ENCODE measurements at regions not wholly inside any gene's neighbourhood (a gene's known extent, or its start where the extent isn't known, plus 50 kb on each side); places are given as distances from the start of the nearest gene placed in this dataset.
"Not testable (repeated sequence)": the region's sequence is repeated elsewhere in the genome, so short reads cannot be mapped to it uniquely, and the experiment has no call there.

DNA sequence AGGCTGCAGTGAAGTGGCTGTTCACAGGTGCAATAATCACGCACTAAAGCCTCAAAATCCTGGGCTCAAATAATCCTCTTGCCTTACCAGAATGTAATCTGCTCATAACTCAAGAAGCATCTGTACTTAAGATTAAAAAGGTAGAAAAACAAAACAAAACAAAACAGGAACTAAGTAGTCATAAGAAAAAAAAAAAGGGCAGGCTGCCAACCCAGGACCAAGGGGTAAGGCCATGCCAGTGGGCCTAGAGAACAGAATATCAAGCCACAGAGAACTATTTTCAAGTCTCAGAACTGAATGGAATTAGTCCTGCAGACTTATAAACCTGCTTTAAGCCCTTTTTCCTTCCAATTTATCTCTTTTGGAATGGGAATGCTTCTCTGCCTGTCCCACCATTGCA, 64.8 kb upstream of the TBC1D3K start:
- Histone ChIP-seq H3K36me3 (ENCODE audit: insufficient read depth, low read length) (no peaks in the 10 kb centered on the region), H3K4me3 (ENCODE audit: insufficient read depth, low read depth, low read length) (no peak overlapping the region), H3K9me3 (ENCODE audit: insufficient read depth, low read depth, low read length) (no peaks in the 10 kb centered on the region), H4K20me1 (ENCODE audit: insufficient read depth, low read length) (no peaks in the 10 kb centered on the region), H2AFZ (ENCODE audit: low read depth, low read length) (no peak overlapping the region), H3K9ac (ENCODE audit: low read length) (no peak overlapping the region), H3K27ac (ENCODE audit: low read depth, low read length) (no peak overlapping the region), H3K79me2 (ENCODE audit: insufficient read depth, low read length) (no peaks in the 10 kb centered on the region), H3K4me2 (ENCODE audit: low read length) (no peak overlapping the region), H3K27me3 (ENCODE audit: insufficient read depth, low read length) (no peaks in the 10 kb centered on the region), H3K4me1 (ENCODE audit: insufficient read depth, low read length) (no peaks in the 10 kb centered on the region)
- TF ChIP-seq CTCF (IDR thresholded peaks at IDR 0.05; ENCODE audit: insufficient read depth, low read depth, low read length), result no peak
- no peak for TF ChIP-seq EZH2 (IDR thresholded peaks at IDR 0.05; ENCODE audit: insufficient read depth, low read length)
- no peaks in the 10 kb centered on the region for H3K27me3 Mint-ChIP-seq (ENCODE audit: low read depth, unreplicated experiment)
- DNase-seq (ENCODE audit: low read depth) (no peak), FAIRE-seq (no peak)
- H3K27ac Mint-ChIP-seq (ENCODE audit: unreplicated experiment), result no peak overlapping the region
- no peak overlapping the region for H3K4me3 Mint-ChIP-seq (ENCODE audit: unreplicated experiment)
- no peaks in the 10 kb centered on the region for H3K4me1 Mint-ChIP-seq (ENCODE audit: low read depth, unreplicated experiment)
- H3K9me3 Mint-ChIP-seq (ENCODE audit: unreplicated experiment), result peaks cover 10% of the 10 kb centered on the region
- no peaks in the 10 kb centered on the region for H3K36me3 Mint-ChIP-seq (ENCODE audit: low read depth, unreplicated experiment)

DNA sequence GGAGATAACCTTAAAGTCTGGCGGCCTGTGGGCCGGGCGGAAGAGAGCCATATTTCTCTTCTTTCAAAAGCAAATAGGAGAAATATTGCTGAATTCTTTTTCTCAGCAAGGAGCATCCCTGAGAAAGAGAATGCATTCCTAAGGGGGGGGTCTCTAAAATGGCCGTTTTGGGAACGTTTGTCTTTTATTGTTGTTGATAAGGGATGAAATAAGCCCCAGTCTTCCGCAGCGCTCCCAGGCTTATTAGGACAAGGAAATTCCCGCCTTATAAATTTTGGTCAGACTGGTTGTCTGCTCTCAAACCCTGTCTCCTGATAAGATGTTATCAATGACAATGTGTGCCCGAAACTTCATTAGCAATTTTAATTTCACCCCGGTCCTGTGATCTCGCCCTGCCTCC, 65.8 kb upstream of the TBC1D3K start:
- not testable (repeated sequence) for H3K9me3 Mint-ChIP-seq (ENCODE audit: unreplicated experiment); H3K4me3 ChIP-seq (ENCODE audit: insufficient read depth, low read depth, low read length); H3K4me1 Mint-ChIP-seq (ENCODE audit: low read depth, unreplicated experiment); H3K79me2 ChIP-seq (ENCODE audit: insufficient read depth, low read length); H3K36me3 ChIP-seq (ENCODE audit: insufficient read depth, low read length); H3K27me3 Mint-ChIP-seq (ENCODE audit: low read depth, unreplicated experiment); H3K4me3 Mint-ChIP-seq (ENCODE audit: unreplicated experiment); H3K4me2 ChIP-seq (ENCODE audit: low read length); FAIRE-seq; H4K20me1 ChIP-seq (ENCODE audit: insufficient read depth, low read length); H3K9ac ChIP-seq (ENCODE audit: low read length); H3K4me1 ChIP-seq (ENCODE audit: insufficient read depth, low read length); H3K36me3 Mint-ChIP-seq (ENCODE audit: low read depth, unreplicated experiment); H3K27ac Mint-ChIP-seq (ENCODE audit: unreplicated experiment); H3K27me3 ChIP-seq (ENCODE audit: insufficient read depth, low read length); H3K27ac ChIP-seq (ENCODE audit: low read depth, low read length); H2AFZ ChIP-seq (ENCODE audit: low read depth, low read length); DNase-seq (ENCODE audit: low read depth); H3K9me3 ChIP-seq (ENCODE audit: insufficient read depth, low read depth, low read length)

GRCh38 chr17:37856245-37856644, 68.0 kb upstream of the TBC1D3K start:
- H3K27me3 ChIP-seq (ENCODE audit: insufficient read depth, low read length), result no peaks in the 10 kb centered on the region
- no peak overlapping the region for H3K4me3 ChIP-seq (ENCODE audit: insufficient read depth, low read depth, low read length)
- no peak overlapping the region for H3K9ac ChIP-seq (ENCODE audit: low read length)
- no peak overlapping the region for H2AFZ ChIP-seq (ENCODE audit: low read depth, low read length)
- no peak for TF ChIP-seq CTCF (IDR thresholded peaks at IDR 0.05; ENCODE audit: insufficient read depth, low read depth, low read length)
- no peak for TF ChIP-seq EZH2 (IDR thresholded peaks at IDR 0.05; ENCODE audit: insufficient read depth, low read length)
- H3K36me3 Mint-ChIP-seq (ENCODE audit: low read depth, unreplicated experiment), result no peaks in the 10 kb centered on the region
- no peaks in the 10 kb centered on the region for H3K79me2 ChIP-seq (ENCODE audit: insufficient read depth, low read length)
- no peaks in the 10 kb centered on the region for H3K36me3 ChIP-seq (ENCODE audit: insufficient read depth, low read length)
- H3K4me1 ChIP-seq (ENCODE audit: insufficient read depth, low read length), result no peaks in the 10 kb centered on the region
- H3K4me2 ChIP-seq (ENCODE audit: low read length), result no peak overlapping the region
- no peaks in the 10 kb centered on the region for H3K4me1 Mint-ChIP-seq (ENCODE audit: low read depth, unreplicated experiment)
- no peaks in the 10 kb centered on the region for H3K27me3 Mint-ChIP-seq (ENCODE audit: low read depth, unreplicated experiment)
- no peak overlapping the region for H3K27ac Mint-ChIP-seq (ENCODE audit: unreplicated experiment)
- FAIRE-seq (no peak), DNase-seq (ENCODE audit: low read depth) (no peak)
- H3K9me3 Mint-ChIP-seq (ENCODE audit: unreplicated experiment), result peaks cover 10% of the 10 kb centered on the region
- H4K20me1 ChIP-seq (ENCODE audit: insufficient read depth, low read length), result no peaks in the 10 kb centered on the region
- no peak overlapping the region for H3K4me3 Mint-ChIP-seq (ENCODE audit: unreplicated experiment)
- H3K9me3 ChIP-seq (ENCODE audit: insufficient read depth, low read depth, low read length), result no peaks in the 10 kb centered on the region
- no peak overlapping the region for H3K27ac ChIP-seq (ENCODE audit: low read depth, low read length)

All from astrocyte (in vitro differentiated cells and primary cell).